HS-27A (cell line): ENCODE measurements at regions not wholly inside any gene's neighbourhood (a gene's known extent, or its start where the extent isn't known, plus 50 kb on each side); places are given as distances from the start of the nearest gene placed in this dataset.
A peak's percentile ranks its signal among the peaks of the same experiment; 100 is the strongest.

ENCODE experiments used
- DNase-seq: peaks from one replicate; pipeline ENCODE4 v3.0.0-alpha.2; 2012; ENCODE audit warnings: low read depth, missing footprints

- DNase-seq: no peak
Observed at GRCh38 chr3:8357859-8358258, 143.8 kb upstream of the LMCD1 start.

DNA sequence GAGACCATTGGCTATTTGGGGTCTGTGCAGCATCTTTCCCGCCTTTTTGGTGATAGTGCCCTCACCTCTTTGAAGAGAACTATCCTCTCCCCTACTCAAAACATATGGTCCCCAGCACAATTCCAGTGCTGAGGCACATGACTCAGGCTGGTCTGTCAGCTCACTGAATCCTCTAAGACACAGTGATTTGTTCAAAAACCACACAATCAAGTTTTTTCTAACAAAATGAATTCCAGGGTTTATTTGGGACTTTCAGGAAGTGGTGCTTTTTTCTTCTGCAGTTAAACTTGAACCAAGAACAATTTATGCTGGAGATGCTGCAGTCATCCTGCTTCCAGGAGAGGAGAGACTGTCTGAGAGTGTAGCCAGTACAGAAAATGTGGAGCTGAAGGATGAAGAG lies 142.5 kb upstream of the LMCD1 start:
- DNase-seq: no peak

GRCh38 chr3:8363200-8363599 lies 138.4 kb upstream of the LMCD1 start:
- no peak for DNase-seq

GRCh38 chr3:8365541-8365940 lies 136.1 kb upstream of the LMCD1 start:
- DNase-seq: no peak

- no peak for DNase-seq
Observed at GRCh38 chr3:8366219-8366810, 135.3 kb upstream of the LMCD1 start.

DNA sequence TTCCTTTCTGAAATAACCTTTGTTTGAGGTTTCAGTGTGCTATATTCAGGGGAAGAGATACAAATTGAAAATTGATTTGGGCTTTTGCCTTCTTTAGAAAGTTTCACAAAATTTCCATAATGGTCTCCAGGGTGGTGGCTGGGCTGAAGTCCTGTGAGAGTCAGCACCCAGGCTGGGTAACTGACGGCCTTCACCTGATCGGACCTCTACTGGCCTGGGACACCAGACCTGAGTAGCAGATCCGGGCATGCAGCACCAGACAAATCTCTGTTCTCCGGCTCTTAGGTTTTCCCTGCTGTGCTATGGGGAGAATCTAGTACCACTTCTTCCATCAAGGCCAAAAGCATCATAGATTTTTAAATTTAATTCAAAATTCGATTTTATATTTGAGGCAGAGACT lies 133.0 kb upstream of the LMCD1 start:
- DNase-seq: no peak

GRCh38 chr3:8369638-8370037 lies 132.0 kb upstream of the LMCD1 start:
- no peak for DNase-seq

DNA sequence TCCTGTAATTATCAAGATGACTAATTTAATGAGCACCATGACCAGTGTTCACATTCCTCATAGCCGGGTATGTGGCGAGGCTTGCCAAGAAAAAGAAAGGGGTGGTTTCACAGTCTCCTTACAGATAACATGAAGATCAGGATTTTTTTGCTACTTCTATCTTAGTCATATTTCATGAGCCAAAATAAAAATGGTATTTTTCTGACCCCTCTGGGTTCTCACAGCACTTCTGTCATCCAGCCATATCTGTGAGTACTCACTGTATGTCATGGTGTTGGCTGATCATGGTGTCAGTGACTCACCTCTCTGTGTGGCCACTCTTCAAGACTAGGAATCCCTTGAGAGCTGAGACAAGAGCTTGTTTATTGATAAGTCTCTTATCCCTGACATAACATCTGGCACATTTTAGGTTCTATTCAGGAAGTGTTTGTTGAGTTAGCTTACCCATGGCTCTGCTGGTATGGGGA lies 130.5 kb upstream of the LMCD1 start:
- DNase-seq: peak; percentile 94

- no peak for DNase-seq
Observed at GRCh38 chr3:8371960-8372463, 129.6 kb upstream of the LMCD1 start.

- no peak for DNase-seq
Observed at GRCh38 chr3:8380904-8381704, 120.5 kb upstream of the LMCD1 start.

- DNase-seq: no peak
Observed at GRCh38 chr3:8385848-8386620, 115.6 kb upstream of the LMCD1 start.

- no peak for DNase-seq
Observed at GRCh38 chr3:8387571-8387970, 114.1 kb upstream of the LMCD1 start.

GRCh38 chr3:8399686-8400085 lies 101.9 kb upstream of the LMCD1 start:
- DNase-seq: no peak

GRCh38 chr3:8400911-8401310 lies 100.7 kb upstream of the LMCD1 start:
- no peak for DNase-seq

- DNase-seq: no peak
Observed at GRCh38 chr3:8403996-8404395, 97.6 kb upstream of the LMCD1 start.

GRCh38 chr3:8405144-8405543 lies 96.5 kb upstream of the LMCD1 start:
- DNase-seq: no peak

GRCh38 chr3:8406479-8406878 lies 95.1 kb upstream of the LMCD1 start:
- DNase-seq: no peak

GRCh38 chr3:8413337-8413926 lies 88.2 kb upstream of the LMCD1 start:
- DNase-seq: no peak

DNA sequence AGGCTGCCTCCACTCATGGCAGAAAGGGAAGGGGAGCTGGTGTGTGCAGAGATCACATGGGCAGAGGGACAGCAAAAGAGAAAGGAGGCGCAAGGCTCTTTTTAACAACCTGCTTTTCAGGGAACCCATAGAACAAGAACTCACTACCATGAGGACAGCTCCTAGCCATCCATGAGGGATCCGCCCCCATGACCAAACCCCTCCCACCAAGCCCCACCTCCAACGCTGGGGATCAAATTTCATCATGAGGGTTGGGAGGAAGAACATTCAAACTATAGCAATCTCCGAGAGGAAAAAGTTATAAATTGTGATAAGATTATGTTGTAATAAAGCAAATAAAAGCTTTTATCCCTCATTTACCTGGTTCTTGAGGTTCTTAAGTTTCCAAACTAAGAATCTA lies 84.7 kb upstream of the LMCD1 start:
- DNase-seq: peak; percentile 27

- no peak for DNase-seq
Observed at GRCh38 chr3:8420612-8421011, 81.0 kb upstream of the LMCD1 start.

DNA sequence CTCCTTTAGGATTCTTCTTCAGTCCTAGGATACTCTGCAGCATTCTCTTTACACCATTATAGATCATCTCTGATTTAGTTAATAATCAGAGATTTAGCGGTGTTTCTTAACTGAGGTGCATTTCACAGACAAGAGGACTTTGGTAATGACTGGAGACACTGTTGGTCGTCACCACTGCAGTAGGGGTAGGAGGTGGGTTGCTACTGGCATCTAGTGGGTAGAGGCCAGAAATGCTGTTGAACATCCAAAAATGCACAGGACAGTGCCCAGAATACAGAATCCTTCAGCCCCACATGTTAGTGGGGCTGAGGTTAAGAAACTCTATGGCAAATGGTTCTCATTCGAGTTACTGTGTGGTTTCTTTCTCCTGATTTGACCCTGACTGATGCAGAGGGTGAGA lies 80.4 kb upstream of the LMCD1 start:
- peak; percentile 30 for DNase-seq

GRCh38 chr3:8421711-8422110 lies 79.9 kb upstream of the LMCD1 start:
- no peak for DNase-seq
